ENCODE measurements at regions not wholly inside any gene's neighbourhood (a gene's known extent, or its start where the extent isn't known, plus 50 kb on each side); places are given as distances from the start of the nearest gene placed in this dataset.

- Histone ChIP-seq H3K14ac (ENCODE audit: insufficient read length) (no peak overlapping the region), H3K79me2 (ENCODE audit: control insufficient read depth in 1 of 2, insufficient read depth in 2 of 2, low read length in 2 of 2) (no peaks in the 10 kb centered on the region), H3K4me1 (replicated peaks in 1 of 4; ENCODE audit: control insufficient read depth in 3 of 4, insufficient read depth in 4 of 4, low read length in 3 of 4) (no peaks in the 10 kb centered on the region), H3K9me3 (ENCODE audit: insufficient read depth in 2 of 2, low read depth in 1 of 2, low read length in 1 of 2) (no peaks in the 10 kb centered on the region), H4K91ac (replicated peaks; ENCODE audit: insufficient read length, low read length) (no peak overlapping the region), H3K79me1 (ENCODE audit: low read depth, low read length) (no peaks in the 10 kb centered on the region), H3K4me2 (ENCODE audit: insufficient read depth in 1 of 2, low read depth in 2 of 2, low read length in 2 of 2) (no peak overlapping the region), H3K4ac (replicated peaks; ENCODE audit: insufficient read length, low read depth, low read length) (no peak overlapping the region), H3K36me3 (ENCODE audit: control insufficient read depth in 2 of 4, insufficient read depth in 4 of 4, low read length in 3 of 4) (no peaks in the 10 kb centered on the region), H4K5ac (ENCODE audit: insufficient read length, low read depth, low read length) (no peak overlapping the region), H2AK5ac (ENCODE audit: low read depth, low read length) (no peak overlapping the region), H3K9ac (replicated peaks in 1 of 4; ENCODE audit: extremely low read depth in 1 of 4, low read depth in 3 of 4, low read length in 3 of 4) (no peak overlapping the region), H3K23ac (ENCODE audit: insufficient read length) (no peak overlapping the region), H2BK5ac (ENCODE audit: low read depth, low read length) (no peak overlapping the region), H2BK20ac (ENCODE audit: low read length) (no peak overlapping the region), H3K27ac (ENCODE audit: low read depth, low read length) (no peak overlapping the region), H2BK15ac (ENCODE audit: low read length) (no peak overlapping the region), H3K56ac (replicated peaks; ENCODE audit: insufficient read length, low read depth, low read length) (no peak overlapping the region), H3K4me3 (ENCODE audit: extremely low read depth in 1 of 4, insufficient read depth in 2 of 4, low read depth in 3 of 4, low read length in 4 of 4) (no peak overlapping the region), H4K8ac (ENCODE audit: extremely low read depth, insufficient read depth, low read length) (no peak overlapping the region), H3K27me3 (replicated peaks in 1 of 4; ENCODE audit: control insufficient read depth in 3 of 4, extremely low read depth in 1 of 4, insufficient read depth in 3 of 4, low read length in 3 of 4) (no peaks in the 10 kb centered on the region), H4K20me1 (replicated peaks in 1 of 2; ENCODE audit: control insufficient read depth in 1 of 2, insufficient read depth in 2 of 2, low read length in 2 of 2) (peaks cover 0 to 5% of the 10 kb centered on the region in 2 experiments), H2BK12ac (ENCODE audit: low read depth, low read length) (no peak overlapping the region), H2BK120ac (replicated peaks; ENCODE audit: low read depth, low read length) (no peak overlapping the region), H3K23me2 (ENCODE audit: low read depth, low read length) (no peaks in the 10 kb centered on the region), H2AFZ (ENCODE audit: low read length) (no peak overlapping the region), H3K18ac (ENCODE audit: extremely low read depth, low read length) (no peak overlapping the region)
- 100% methylated on average over 1 of the region's 1 CpG; no CpG with 5 or more reads in 1 of the 2 experiments for WGBS, 2 experiments (ENCODE audit: extremely low coverage in 1 of 2, insufficient coverage in 1 of 2, insufficient read length in 1 of 2, insufficient replicate concordance in 2 of 2, low coverage in 1 of 2, low lambda C conversion rate in 2 of 2, missing lambda C conversion rate in 1 of 2)
- ChIA-PET POLR2A (ENCODE audit: partially characterized antibody) (no interaction called here), CTCF (ENCODE audit: partially characterized antibody) (interaction anchor here (0.7 to 2.7 kb wide), 6 partner anchors 11 to 480 kb away, joined by 3 to 14 read pairs (median 4); partner anchors contain the start of gene FSIP2)
- no peak for FAIRE-seq
- TF ChIP-seq TEAD4 (IDR thresholded peaks at IDR 0.05; ENCODE audit: low read depth, low read length) (no peak), CTCF (IDR thresholded peaks at IDR 0.05; ENCODE audit: control extremely low read depth in 1 of 3, insufficient read depth in 1 of 3, low read depth in 1 of 3, low read length in 3 of 3) (peak in 1 of 3 experiments; percentile 18; a peak in 1 of 4 replicates)
- no peak for DNase-seq (ENCODE audit: low read depth in 1 of 2, low spot score in 2 of 2)
Observed at GRCh38 chr2:185618625-185619024, 120.0 kb upstream of the FSIP2 start.

All from H1 (cell line).